Upper lobe of left lung (tissue), 4 donors: ENCODE measurements at regions not wholly inside any gene's neighbourhood (a gene's known extent, or its start where the extent isn't known, plus 50 kb on each side); places are given as distances from the start of the nearest gene placed in this dataset.

Experiments
- EP300 ChIP-seq, 4 donors: sonication (generic); formaldehyde crosslinking; IDR thresholded peaks; one replicate each; pipeline ENCODE4 v1.5.1; 2017; ENCODE audit warnings: antibody characterized with exemption in 4 of 4, control low read depth in 2 of 4
- POLR2A ChIP-seq, 4 donors: fragments of 450-650 bp; IDR thresholded peaks; one replicate each; pipeline ENCODE4 v1.5.1; 2016 to 2017; ENCODE audit warnings: antibody characterized with exemption in 4 of 4, mild to moderate bottlenecking in 2 of 4
- POLR2AphosphoS5 ChIP-seq, 2 donors: sonication (generic); formaldehyde crosslinking; IDR thresholded peaks; one replicate each; pipeline ENCODE4 v1.5.1; 2017; ENCODE audit warnings: antibody characterized with exemption in 2 of 2
- TF ChIP-seq, protein P1 (sequence below), 6 experiments: fragments of 450-650 bp in 4 of 6; fragments of 200-600 bp in 2 of 6; sonication (generic) in 2 of 6; IDR thresholded peaks; one replicate each; pipeline ENCODE4 v1.5.1; 2016 to 2019; ENCODE audit warnings: antibody characterized with exemption in 6 of 6

DNA sequence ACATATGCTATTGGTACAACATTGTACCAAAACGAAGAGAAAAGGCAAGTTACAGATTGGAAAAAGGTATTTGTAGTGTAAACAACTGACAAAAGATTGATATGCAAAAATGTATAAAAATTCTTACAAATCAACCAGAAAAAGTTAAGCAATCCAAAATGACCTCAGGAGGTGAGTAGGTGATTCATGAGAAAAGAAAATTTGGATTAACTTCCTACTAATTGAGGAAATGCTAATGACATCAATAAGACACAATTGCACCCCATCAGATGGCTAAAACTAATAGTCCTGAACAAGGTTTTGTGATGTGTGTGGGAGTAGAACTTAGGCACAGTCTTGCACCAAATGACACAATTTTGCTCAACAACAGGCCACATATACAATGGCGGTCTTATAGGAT lies 129.3 kb downstream of the COPS8 start:
- TF ChIP-seq, protein P1, sequence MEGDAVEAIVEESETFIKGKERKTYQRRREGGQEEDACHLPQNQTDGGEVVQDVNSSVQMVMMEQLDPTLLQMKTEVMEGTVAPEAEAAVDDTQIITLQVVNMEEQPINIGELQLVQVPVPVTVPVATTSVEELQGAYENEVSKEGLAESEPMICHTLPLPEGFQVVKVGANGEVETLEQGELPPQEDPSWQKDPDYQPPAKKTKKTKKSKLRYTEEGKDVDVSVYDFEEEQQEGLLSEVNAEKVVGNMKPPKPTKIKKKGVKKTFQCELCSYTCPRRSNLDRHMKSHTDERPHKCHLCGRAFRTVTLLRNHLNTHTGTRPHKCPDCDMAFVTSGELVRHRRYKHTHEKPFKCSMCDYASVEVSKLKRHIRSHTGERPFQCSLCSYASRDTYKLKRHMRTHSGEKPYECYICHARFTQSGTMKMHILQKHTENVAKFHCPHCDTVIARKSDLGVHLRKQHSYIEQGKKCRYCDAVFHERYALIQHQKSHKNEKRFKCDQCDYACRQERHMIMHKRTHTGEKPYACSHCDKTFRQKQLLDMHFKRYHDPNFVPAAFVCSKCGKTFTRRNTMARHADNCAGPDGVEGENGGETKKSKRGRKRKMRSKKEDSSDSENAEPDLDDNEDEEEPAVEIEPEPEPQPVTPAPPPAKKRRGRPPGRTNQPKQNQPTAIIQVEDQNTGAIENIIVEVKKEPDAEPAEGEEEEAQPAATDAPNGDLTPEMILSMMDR (IDR thresholded peaks at IDR 0.05): no peak
- no peak for TF ChIP-seq POLR2AphosphoS5 (IDR thresholded peaks at IDR 0.05)
- TF ChIP-seq EP300 (IDR thresholded peaks at IDR 0.05): no peak
- no peak for TF ChIP-seq POLR2A (IDR thresholded peaks at IDR 0.05)
